ENCODE measurements at regions not wholly inside any gene's neighbourhood (a gene's known extent, or its start where the extent isn't known, plus 50 kb on each side); places are given as distances from the start of the nearest gene placed in this dataset.
"Not testable (repeated sequence)": the region's sequence is repeated elsewhere in the genome, so short reads cannot be mapped to it uniquely, and the experiment has no call there.

GRCh38 chr5:87785554-87786335 lies 373.0 kb upstream of the CCNH start:
- no peak for DNase-seq (ENCODE audit: low read depth, low spot score)

GRCh38 chr5:87784879-87785495 lies 372.3 kb upstream of the CCNH start:
- no peak for DNase-seq (ENCODE audit: low read depth, low spot score)

GRCh38 chr5:87784311-87784710 lies 371.6 kb upstream of the CCNH start:
- no peak for DNase-seq (ENCODE audit: low read depth, low spot score)

GRCh38 chr5:87782916-87783315 lies 370.2 kb upstream of the CCNH start:
- DNase-seq (ENCODE audit: low read depth, low spot score): no peak

- no peak for DNase-seq (ENCODE audit: low read depth, low spot score)
Observed at GRCh38 chr5:87781976-87782375, 369.2 kb upstream of the CCNH start.

- peak; percentile 54 for DNase-seq (ENCODE audit: low read depth, low spot score)
Observed at GRCh38 chr5:87780831-87781760, 368.4 kb upstream of the CCNH start.

- no peak for DNase-seq (ENCODE audit: low read depth, low spot score)
Observed at GRCh38 chr5:87778876-87779275, 366.1 kb upstream of the CCNH start.

GRCh38 chr5:87777877-87778276 lies 365.1 kb upstream of the CCNH start:
- DNase-seq (ENCODE audit: low read depth, low spot score): no peak

GRCh38 chr5:87776785-87777184 lies 364.1 kb upstream of the CCNH start:
- no peak for DNase-seq (ENCODE audit: low read depth, low spot score)

- not testable (repeated sequence) for DNase-seq (ENCODE audit: low read depth, low spot score)
Observed at GRCh38 chr5:87776302-87776701, 363.6 kb upstream of the CCNH start.

GRCh38 chr5:87775228-87775627 lies 362.5 kb upstream of the CCNH start:
- no peak for DNase-seq (ENCODE audit: low read depth, low spot score)

- no peak for DNase-seq (ENCODE audit: low read depth, low spot score)
Observed at GRCh38 chr5:87774804-87775203, 362.1 kb upstream of the CCNH start.

GRCh38 chr5:87770601-87771121 lies 357.9 kb upstream of the CCNH start:
- DNase-seq (ENCODE audit: low read depth, low spot score): no peak

- no peak for DNase-seq (ENCODE audit: low read depth, low spot score)
Observed at GRCh38 chr5:87770016-87770570, 357.4 kb upstream of the CCNH start.

- DNase-seq (ENCODE audit: low read depth, low spot score): no peak
Observed at GRCh38 chr5:87769157-87769556, 356.4 kb upstream of the CCNH start.

GRCh38 chr5:87768190-87768589 lies 355.5 kb upstream of the CCNH start:
- no peak for DNase-seq (ENCODE audit: low read depth, low spot score)

- DNase-seq (ENCODE audit: low read depth, low spot score): no peak
Observed at GRCh38 chr5:87765009-87765408, 352.3 kb upstream of the CCNH start.

GRCh38 chr5:87762631-87763030 lies 349.9 kb upstream of the CCNH start:
- DNase-seq (ENCODE audit: low read depth, low spot score): no peak

GRCh38 chr5:87756951-87757350 lies 344.2 kb upstream of the CCNH start:
- no peak for DNase-seq (ENCODE audit: low read depth, low spot score)

- peak; percentile 28 for DNase-seq (ENCODE audit: low read depth, low spot score)
Observed at GRCh38 chr5:87755360-87755759, 342.6 kb upstream of the CCNH start.

- no peak for DNase-seq (ENCODE audit: low read depth, low spot score)
Observed at GRCh38 chr5:87754009-87754757, 341.5 kb upstream of the CCNH start.

Measured in iPS DF 19.7 (cell line).